ENCODE measurements at regions not wholly inside any gene's neighbourhood (a gene's known extent, or its start where the extent isn't known, plus 50 kb on each side); places are given as distances from the start of the nearest gene placed in this dataset.

GRCh38 chr22:47465809-47466208 is 703.4 kb downstream of the TBC1D22A start:
- in situ Hi-C loops (cut with MboI; ENCODE audit: low sequenced_read_pairs), result no loop called here

- in situ Hi-C loops (cut with MboI; ENCODE audit: low sequenced_read_pairs), result no loop called here
Measured at GRCh38 chr22:47465222-47465621, 702.8 kb downstream of the TBC1D22A start.

DNA sequence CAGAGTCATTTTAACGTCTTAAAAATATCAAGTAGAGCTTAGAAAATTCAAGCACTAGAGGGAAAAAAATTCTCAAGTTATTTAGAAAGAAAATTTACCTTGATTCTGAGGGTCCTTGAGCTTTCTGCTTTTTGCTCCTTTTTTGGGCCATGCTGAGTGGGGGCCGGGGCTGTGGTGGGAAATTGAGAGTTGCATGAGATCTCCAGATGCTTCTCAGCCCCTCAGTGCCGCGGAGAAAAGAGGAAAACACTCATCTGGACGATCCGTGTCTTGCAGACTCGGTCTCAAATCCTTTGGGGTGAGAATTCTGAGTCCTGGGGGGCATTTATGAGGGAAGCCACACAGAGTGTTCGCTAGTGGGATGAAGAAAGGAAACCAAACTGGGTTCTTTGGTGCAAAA is 700.8 kb downstream of the TBC1D22A start:
- in situ Hi-C loops (cut with MboI; ENCODE audit: low sequenced_read_pairs), result no loop called here

DNA sequence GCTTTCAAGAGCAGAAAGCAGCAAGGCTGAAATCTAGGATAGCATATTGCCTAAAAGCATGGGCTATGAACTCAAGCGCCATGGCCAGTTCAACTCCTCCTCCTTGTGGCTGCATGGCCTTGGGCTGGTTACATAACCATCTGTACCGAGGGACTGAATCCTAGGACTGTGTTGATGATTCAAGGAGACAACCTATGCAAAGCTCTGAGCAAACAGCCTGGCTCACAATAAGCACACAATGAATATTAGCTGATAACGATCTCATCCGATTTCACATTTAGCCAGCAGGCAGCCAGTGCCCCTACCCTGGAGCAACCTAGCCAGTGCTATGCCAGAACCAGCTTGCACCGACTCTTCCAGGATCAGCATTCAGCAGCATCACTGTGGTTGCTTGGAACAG is 698.4 kb downstream of the TBC1D22A start:
- in situ Hi-C loops (cut with MboI; ENCODE audit: low sequenced_read_pairs), result no loop called here

GRCh38 chr22:47460176-47460575 is 697.7 kb downstream of the TBC1D22A start:
- in situ Hi-C loops (cut with MboI; ENCODE audit: low sequenced_read_pairs), result no loop called here

GRCh38 chr22:47458348-47458747 is 695.9 kb downstream of the TBC1D22A start:
- in situ Hi-C loops (cut with MboI; ENCODE audit: low sequenced_read_pairs), result no loop called here

DNA sequence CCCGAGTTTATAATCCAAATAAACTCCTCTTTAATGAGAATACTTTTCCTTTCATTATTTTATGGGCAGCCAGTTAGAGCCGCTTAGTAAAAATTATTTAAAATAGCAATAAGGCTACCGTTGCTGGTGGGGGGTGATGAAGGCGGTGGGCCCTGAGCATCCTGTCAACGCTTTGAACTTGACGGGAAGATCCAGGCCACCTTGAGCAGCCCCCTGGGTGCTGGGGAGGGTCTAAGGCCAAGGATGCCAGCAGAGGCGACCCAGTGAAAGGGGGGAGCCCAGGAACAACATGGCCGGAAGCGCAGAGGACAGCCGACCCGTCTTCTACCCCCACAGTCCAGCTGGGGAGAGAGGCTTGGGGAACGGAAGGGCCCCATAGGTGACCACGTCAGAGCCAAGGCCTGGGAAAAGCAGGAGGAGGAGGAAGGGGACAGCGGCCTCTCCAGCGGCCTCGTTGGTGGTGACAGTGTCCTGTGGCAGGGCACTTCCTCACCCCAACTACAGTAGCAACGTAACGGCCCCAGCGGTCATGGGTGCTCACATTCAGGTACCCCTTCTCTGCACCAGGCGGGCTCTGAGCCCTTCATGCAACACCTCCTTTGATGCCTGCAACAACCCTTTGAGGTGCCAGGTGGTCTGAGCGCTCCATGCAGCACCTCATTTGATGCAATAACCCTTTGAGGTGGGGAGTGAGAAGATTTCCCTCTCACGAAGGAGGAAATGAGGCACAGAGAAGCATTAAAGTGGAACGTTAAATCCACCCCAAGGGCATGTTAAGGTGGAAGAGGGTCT is 695.3 kb downstream of the TBC1D22A start:
- in situ Hi-C loops (cut with MboI; ENCODE audit: low sequenced_read_pairs), result no loop called here

DNA sequence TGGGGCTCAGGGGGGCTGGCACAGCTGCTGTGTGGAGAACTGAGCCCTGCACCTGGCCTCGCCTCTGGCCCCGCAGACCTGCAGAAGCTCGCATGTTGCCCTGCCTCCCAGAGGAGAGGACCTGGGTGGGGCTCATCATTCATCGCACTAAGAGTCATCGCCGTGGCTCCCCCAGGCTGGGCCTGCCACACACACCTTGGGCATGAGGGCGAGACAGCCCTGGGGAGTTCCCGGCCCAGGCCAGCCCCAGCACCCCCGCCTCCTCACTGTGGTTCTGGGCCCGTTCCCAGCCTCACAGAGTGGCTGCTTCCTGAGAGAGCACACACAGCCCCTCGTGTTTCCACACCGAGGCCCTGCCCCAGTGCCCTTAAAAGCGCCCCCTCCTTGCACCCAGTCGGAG is 694.6 kb downstream of the TBC1D22A start:
- in situ Hi-C loops (cut with MboI; ENCODE audit: low sequenced_read_pairs), result no loop called here

DNA sequence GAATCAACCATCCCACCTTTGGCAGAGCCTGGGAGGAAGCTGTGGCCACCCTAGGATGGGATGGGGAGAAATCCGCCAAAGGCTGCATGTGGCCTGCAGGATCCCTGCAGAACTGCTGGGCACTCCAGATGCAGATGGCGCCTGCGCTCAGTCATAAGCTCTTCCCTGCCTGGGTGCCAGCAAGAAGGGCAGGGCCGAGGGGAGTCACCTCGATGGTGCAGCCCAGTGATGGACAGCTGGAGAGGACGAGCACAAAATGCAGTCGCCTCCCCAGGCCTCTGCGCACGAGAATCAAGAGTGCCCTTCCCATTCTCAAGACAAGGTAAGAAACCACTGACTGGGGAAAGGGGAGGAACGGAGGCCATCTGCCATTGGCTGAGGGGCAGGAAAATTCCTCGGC is 693.6 kb downstream of the TBC1D22A start:
- in situ Hi-C loops (cut with MboI; ENCODE audit: low sequenced_read_pairs), result no loop called here

DNA sequence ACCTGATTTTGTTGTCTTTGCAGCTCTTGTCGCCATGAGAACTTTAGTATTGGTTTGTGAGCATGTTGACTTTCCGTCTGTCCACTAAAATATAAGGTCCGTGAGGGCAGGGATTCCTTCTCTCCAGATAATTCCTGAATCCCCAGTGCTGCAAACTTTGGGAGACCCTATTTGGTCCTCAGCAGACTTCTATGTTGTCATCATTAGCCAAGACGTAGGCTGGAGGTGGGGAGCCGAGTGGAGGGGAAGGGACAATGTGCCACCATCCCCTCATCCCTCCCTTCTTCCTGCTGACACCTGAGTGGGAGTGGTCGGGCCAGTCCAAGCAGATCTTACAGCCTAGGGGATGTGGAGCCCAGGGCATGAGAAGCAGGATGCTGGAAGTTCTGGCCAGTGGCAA is 690.6 kb downstream of the TBC1D22A start:
- in situ Hi-C loops (cut with MboI; ENCODE audit: low sequenced_read_pairs), result no loop called here

- in situ Hi-C loops (cut with MboI; ENCODE audit: low sequenced_read_pairs), result no loop called here
Measured at GRCh38 chr22:47452184-47452583, 689.7 kb downstream of the TBC1D22A start.

- in situ Hi-C loops (cut with MboI; ENCODE audit: low sequenced_read_pairs), result no loop called here
Measured at GRCh38 chr22:47450876-47451475, 688.5 kb downstream of the TBC1D22A start.

DNA sequence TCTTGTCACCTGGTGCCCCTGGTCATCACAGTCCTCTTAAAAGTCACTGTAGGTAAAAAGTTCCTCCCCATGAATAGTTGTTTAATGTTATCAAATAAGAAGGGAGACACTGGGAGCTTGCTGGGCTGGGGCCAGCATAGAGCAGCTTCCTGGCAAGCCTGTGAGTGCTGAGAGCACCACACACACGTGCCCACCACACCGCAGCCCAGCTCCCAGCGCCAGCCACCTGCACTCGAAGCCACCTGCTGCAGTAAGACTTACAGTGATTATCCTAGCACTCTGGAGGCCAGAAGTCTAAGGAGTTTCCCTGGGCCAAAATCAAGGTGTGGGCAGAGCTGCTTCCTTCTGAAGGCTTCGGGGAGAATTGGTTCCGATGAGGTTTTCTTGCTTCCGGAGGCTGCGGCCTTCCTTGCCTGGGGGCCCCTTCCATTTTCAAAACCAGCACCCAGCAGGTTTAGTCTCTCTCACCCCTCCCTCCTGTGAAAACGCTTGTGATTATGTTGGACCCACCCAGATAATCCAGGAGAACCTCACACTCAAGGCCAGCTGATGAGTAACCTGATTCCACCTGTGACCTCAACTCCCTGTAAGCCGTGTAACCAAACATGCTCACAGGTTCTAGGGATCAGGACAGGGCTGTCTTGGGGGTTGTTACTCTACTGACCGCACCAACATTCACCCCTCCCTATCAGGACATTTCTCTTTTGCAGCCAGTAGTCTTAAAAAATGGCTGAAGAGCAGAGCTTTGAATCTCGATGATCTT is 687.2 kb downstream of the TBC1D22A start:
- in situ Hi-C loops (cut with MboI; ENCODE audit: low sequenced_read_pairs), result no loop called here

- in situ Hi-C loops (cut with MboI; ENCODE audit: low sequenced_read_pairs), result no loop called here
Measured at GRCh38 chr22:47448231-47449223, 686.1 kb downstream of the TBC1D22A start.

DNA sequence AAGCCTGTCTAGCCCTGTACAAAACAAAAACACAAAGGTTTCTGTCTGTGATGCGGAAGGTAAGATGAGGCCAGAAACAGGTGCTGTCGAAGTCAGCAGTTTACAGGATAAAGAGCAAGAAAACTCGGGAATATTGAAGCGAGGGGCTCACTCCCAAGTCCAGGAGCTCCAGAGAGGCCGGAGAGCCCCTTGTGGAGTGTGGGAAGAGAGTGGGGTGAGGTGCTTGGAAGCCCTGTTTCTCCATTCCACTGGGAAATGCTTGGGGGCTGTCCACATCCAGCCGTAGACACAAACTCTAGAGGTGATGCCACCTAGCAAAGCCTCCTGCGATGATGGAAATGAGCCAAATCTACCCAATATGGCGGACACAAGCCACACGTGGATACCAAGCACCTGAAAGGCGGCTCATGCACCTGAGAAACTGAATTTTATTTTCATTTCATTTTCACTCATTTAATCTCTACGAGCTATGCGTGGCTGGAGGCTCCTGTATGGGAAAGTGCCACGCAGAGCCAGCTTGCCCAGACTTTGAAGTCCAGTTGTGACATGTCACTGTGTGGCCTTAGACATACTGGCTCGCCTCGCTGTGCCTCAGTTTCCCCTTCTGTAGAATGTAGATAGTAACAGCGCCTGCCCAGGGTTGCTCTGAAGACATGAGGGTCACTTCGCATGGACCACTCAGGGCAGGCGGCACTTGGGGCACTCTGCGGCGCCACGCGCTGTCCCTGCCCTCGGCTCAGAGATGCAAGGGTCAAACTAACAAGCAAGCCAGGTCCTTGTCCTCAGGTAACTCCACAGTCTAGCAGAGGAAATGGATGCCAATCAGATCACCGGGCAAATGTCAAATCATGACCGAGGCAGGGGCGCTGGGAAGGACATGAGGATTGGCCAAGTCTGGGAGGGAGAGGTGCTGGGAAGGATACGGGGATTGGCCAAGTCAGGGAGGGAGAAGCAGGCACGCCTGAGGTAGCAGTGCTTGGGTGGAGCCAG is 684.7 kb downstream of the TBC1D22A start:
- in situ Hi-C loops (cut with MboI; ENCODE audit: low sequenced_read_pairs), result no loop called here

DNA sequence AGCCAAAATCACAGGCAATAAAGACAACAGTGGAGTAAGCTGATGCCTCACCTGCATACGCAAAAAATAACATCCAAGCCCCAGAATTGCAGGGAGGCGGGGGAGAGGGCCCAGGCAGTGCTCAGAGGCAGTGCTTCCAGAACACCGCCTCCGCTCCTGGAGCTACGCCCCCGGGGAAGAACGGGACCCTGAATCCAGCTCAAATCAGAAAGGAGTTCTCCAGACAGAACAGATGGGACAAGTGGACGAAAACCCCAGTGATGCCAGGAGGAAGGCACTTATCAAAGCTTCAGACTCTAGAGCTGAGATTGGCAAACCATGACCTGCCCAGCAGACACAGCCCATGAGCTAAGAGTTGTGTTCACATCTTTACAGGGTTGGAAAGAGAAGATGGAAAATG is 683.9 kb downstream of the TBC1D22A start:
- in situ Hi-C loops (cut with MboI; ENCODE audit: low sequenced_read_pairs), result no loop called here

- in situ Hi-C loops (cut with MboI; ENCODE audit: low sequenced_read_pairs), result no loop called here
Measured at GRCh38 chr22:47445716-47446290, 683.4 kb downstream of the TBC1D22A start.

DNA sequence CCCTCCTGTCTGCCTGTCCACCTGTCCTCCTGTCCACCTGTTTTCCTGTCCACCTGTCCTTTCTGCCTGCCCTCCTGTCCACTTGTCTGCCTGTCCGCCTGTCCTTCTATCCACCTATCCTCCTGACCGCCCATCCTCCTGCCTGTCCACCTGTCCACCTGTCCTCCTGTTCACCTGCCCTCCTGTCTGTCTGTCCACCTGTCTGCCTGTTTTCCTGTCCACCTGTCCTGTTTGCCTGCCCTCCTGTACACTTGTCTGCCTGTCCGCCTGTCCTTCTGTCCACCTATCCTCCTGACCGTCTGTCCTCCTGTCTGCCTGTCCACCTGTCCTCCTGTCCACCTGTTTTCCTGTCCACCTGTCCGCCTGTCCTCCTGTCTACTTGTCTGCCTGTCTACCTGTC is 682.8 kb downstream of the TBC1D22A start:
- in situ Hi-C loops (cut with MboI; ENCODE audit: low sequenced_read_pairs), result no loop called here

DNA sequence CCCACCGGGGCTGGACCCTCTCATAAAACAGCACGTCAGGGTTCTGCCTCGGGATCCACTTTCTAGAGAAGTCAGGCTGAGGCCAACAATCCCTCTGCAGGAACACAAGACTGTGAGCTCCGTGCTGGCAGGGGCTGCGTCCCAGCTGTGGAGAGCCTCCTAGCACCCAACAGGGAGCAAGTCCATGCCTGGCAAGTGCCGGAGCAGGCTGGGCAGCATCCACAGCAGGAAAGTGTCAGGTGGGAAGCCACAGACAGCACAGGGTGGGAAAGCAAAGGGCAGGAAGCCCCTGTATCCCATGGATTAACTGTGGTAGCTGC is 682.3 kb downstream of the TBC1D22A start:
- in situ Hi-C loops (cut with MboI; ENCODE audit: low sequenced_read_pairs), result no loop called here
